ENCODE measurements at regions not wholly inside any gene's neighbourhood (a gene's known extent, or its start where the extent isn't known, plus 50 kb on each side); places are given as distances from the start of the nearest gene placed in this dataset.

- Histone ChIP-seq H3K4me3 (no peak overlapping the region), H3K36me3 (no peaks in the 10 kb centered on the region), H3K4me1 (no peaks in the 10 kb centered on the region), H3K27me3 (no peaks in the 10 kb centered on the region), H3K9me3 (no peaks in the 10 kb centered on the region), H3K27ac (no peak overlapping the region)
- intact Hi-C loops (cut with DNase I; ENCODE audit: low total_unique reads) = no loop called here
- TF ChIP-seq CTCF (IDR thresholded peaks at IDR 0.05) = no peak
- no peak for DNase-seq
Measured at GRCh38 chr7:51982653-51983052, 666.0 kb upstream of the COBL start.

DNA sequence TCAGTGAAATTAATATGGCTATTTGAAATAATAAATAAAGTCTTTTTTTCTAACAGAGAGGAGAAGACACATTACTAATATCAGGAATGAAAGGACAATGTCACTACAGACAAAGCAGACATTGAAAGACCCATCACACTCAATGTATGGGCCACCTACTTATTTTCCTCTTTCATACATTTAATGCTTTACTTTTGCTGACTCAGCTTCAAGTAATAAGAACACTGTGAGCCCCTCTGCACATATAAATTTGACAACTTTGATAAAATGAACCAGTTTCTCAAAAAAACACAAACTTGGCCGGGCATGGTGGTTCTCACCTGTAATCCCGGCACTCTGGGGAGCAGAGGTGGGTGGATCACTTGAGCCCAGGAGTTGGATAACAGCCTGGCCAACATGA, 664.2 kb upstream of the COBL start:
- intact Hi-C loops (cut with DNase I; ENCODE audit: low total_unique reads) = no loop called here
- no peaks in the 10 kb centered on the region for H3K4me1 ChIP-seq
- H3K27me3 ChIP-seq = no peaks in the 10 kb centered on the region
- no peak for TF ChIP-seq CTCF (IDR thresholded peaks at IDR 0.05)
- no peak for DNase-seq
- no peaks in the 10 kb centered on the region for H3K36me3 ChIP-seq
- no peak overlapping the region for H3K4me3 ChIP-seq
- H3K9me3 ChIP-seq = no peaks in the 10 kb centered on the region
- no peak overlapping the region for H3K27ac ChIP-seq

- H3K36me3 ChIP-seq = no peaks in the 10 kb centered on the region
- no peak for DNase-seq
- H3K9me3 ChIP-seq = no peaks in the 10 kb centered on the region
- no peak overlapping the region for H3K27ac ChIP-seq
- intact Hi-C loops (cut with DNase I; ENCODE audit: low total_unique reads) = no loop called here
- no peaks in the 10 kb centered on the region for H3K4me1 ChIP-seq
- H3K4me3 ChIP-seq = no peak overlapping the region
- H3K27me3 ChIP-seq = no peaks in the 10 kb centered on the region
- TF ChIP-seq CTCF (IDR thresholded peaks at IDR 0.05) = no peak
Measured at GRCh38 chr7:51980313-51980712, 663.7 kb upstream of the COBL start.

DNA sequence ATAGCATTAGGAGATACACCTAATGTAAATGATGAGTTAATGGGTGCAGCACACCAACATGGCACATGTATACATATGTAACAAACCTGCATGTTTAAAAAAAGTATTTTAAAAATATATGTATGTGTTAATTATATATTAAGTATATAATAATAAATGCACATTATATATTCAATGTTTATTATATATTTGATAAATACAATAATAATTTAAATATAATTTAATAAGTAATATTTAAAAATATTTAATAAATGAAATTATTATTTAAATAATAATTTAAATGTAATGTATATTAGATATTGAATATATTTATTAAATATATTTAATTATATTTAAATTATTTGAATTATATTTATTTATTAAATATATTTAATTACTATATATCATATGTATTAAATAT, 661.3 kb upstream of the COBL start:
- Histone ChIP-seq H3K36me3 (no peaks in the 10 kb centered on the region), H3K27ac (no peak overlapping the region), H3K4me3 (no peak overlapping the region), H3K9me3 (no peaks in the 10 kb centered on the region), H3K27me3 (no peaks in the 10 kb centered on the region), H3K4me1 (no peaks in the 10 kb centered on the region)
- intact Hi-C loops (cut with DNase I; ENCODE audit: low total_unique reads) = no loop called here
- no peak for DNase-seq
- TF ChIP-seq CTCF (IDR thresholded peaks at IDR 0.05) = no peak

DNA sequence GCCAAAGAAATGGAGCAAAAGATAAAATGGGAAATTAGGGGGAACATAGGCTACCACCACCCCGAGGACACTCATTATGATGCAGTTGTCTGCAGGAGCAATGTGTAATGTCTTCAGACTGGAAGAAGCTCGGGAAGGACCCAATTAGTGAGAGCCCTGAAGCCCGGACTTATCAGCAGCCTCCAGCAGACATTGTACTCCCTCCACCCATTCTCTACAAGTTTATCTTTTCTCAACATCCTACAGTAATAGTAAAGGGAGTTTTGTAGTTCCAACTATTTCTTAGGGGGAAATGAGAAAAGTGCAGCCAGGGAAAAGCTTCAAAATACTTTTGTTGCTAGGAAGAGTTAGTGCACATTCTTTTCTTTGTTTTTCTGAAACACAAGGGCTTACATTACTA, 657.3 kb upstream of the COBL start:
- Histone ChIP-seq H3K36me3 (no peaks in the 10 kb centered on the region), H3K27me3 (no peaks in the 10 kb centered on the region), H3K4me1 (no peaks in the 10 kb centered on the region), H3K27ac (no peak overlapping the region), H3K4me3 (no peak overlapping the region), H3K9me3 (no peaks in the 10 kb centered on the region)
- DNase-seq = no peak
- intact Hi-C loops (cut with DNase I; ENCODE audit: low total_unique reads) = no loop called here
- no peak for TF ChIP-seq CTCF (IDR thresholded peaks at IDR 0.05)

GRCh38 chr7:51973071-51973470, 656.5 kb upstream of the COBL start:
- intact Hi-C loops (cut with DNase I; ENCODE audit: low total_unique reads) = no loop called here
- H3K9me3 ChIP-seq = no peaks in the 10 kb centered on the region
- H3K27me3 ChIP-seq = no peaks in the 10 kb centered on the region
- no peaks in the 10 kb centered on the region for H3K36me3 ChIP-seq
- no peak for DNase-seq
- no peaks in the 10 kb centered on the region for H3K4me1 ChIP-seq
- TF ChIP-seq CTCF (IDR thresholded peaks at IDR 0.05) = no peak
- H3K4me3 ChIP-seq = no peak overlapping the region
- no peak overlapping the region for H3K27ac ChIP-seq

All from tibial artery (tissue), 4 donors.